Suprapubic skin (tissue), 4 donors: ENCODE measurements at regions not wholly inside any gene's neighbourhood (a gene's known extent, or its start where the extent isn't known, plus 50 kb on each side); places are given as distances from the start of the nearest gene placed in this dataset.

Source experiments
- DNase-seq, 2 donors: peaks; one replicate each; pipeline ENCODE4 v3.0.0-alpha.2; 2019; ENCODE audit warnings: low spot score in 2 of 2
- H3K27ac ChIP-seq: fragments of 200-600 bp; sonication (generic); one replicate; pipeline ENCODE4 v1.5.1; 2019
- H3K27me3 ChIP-seq: fragments of 200-600 bp; sonication (generic); one replicate; pipeline ENCODE4 v1.5.1; 2019
- H3K36me3 ChIP-seq: fragments of 200-600 bp; sonication (generic); one replicate; pipeline ENCODE4 v1.5.1; 2019
- H3K4me1 ChIP-seq: fragments of 200-600 bp; sonication (generic); one replicate; pipeline ENCODE4 v1.5.1; 2019
- H3K4me3 ChIP-seq: fragments of 200-600 bp; sonication (generic); one replicate; pipeline ENCODE4 v1.5.1; 2019; ENCODE audit warnings: mild to moderate bottlenecking
- H3K9me3 ChIP-seq: fragments of 200-600 bp; sonication (generic); one replicate; pipeline ENCODE4 v1.5.1; 2019
- CTCF ChIP-seq, 2 donors: fragments of 200-600 bp in 1 of 2; fragments of 450-650 bp in 1 of 2; sonication (generic) in 1 of 2; IDR thresholded peaks; one replicate each; pipeline ENCODE4 v1.5.1; 2016 to 2019; ENCODE audit warnings: antibody characterized with exemption in 2 of 2, mild to moderate bottlenecking in 1 of 2, moderate library complexity in 1 of 2
- EP300 ChIP-seq: sonication (generic); formaldehyde crosslinking; IDR thresholded peaks from one replicate; pipeline ENCODE4 v1.6.1; 2017; ENCODE audit warnings: antibody characterized with exemption
- POLR2A ChIP-seq, 2 donors: fragments of 450-650 bp; IDR thresholded peaks; one replicate each; pipeline ENCODE4 v1.6.1; 2017; ENCODE audit warnings: antibody characterized with exemption in 2 of 2, mild to moderate bottlenecking in 2 of 2, moderate library complexity in 2 of 2
- POLR2AphosphoS5 ChIP-seq, 3 donors: sonication (generic); formaldehyde crosslinking; IDR thresholded peaks; one replicate each; pipeline ENCODE4 v1.6.1; 2017; ENCODE audit warnings: antibody characterized with exemption in 3 of 3
- WGBS: methylation state at CpG from one replicate; pipeline ENCODE4 v1.1.5; 2018; 5-methylcytosine and 5-hydroxymethylcytosine counted together

DNA sequence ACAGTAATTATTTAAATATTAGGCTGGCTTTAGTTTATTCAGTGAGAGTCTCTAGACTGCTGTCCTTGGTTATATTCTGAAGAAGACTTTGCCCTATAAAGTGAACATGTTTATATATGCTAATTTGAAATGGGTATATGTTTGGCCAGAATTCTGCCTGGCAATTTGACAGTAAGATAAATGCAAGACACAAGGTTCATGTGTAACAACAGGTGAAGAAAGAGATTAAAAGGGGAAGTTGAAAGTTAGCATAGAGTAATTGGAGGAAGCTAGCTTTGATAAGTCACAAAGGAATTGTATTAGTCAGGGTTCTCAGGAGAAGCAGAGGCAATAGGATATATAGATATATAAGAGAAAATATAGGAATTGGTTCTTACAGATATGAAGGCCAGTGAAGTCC is 191.4 kb downstream of the CENPW start:
- no peak for DNase-seq
- H3K9me3 ChIP-seq: no peaks in the 10 kb centered on the region
- TF ChIP-seq CTCF (IDR thresholded peaks at IDR 0.05) (no peak), POLR2AphosphoS5 (IDR thresholded peaks at IDR 0.05) (no peak), EP300 (no peak), POLR2A (IDR thresholded peaks at IDR 0.05) (no peak)
- no peaks in the 10 kb centered on the region for H3K4me1 ChIP-seq
- H3K4me3 ChIP-seq: no peak overlapping the region
- no peaks in the 10 kb centered on the region for H3K36me3 ChIP-seq
- H3K27me3 ChIP-seq: no peaks in the 10 kb centered on the region
- no peak overlapping the region for H3K27ac ChIP-seq

DNA sequence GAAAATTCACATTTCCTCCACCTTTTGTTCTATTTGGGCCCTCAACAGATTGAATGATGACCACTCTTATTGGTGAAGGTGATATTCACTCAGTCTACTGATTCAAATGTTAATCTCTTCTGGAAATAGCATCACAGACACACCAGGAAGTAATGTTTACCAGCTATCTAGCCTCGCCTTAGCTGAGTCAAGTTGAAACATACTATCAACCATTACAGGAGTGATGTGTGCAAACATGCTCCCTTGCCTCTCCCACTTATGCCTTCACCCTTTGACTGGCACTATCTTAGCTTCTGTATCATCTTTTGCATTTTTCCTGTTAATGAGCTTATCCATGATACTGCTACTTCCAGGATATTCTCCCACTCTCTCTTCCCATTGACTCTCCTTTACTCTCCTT is 191.9 kb downstream of the CENPW start:
- Histone ChIP-seq H3K36me3 (no peaks in the 10 kb centered on the region), H3K4me1 (no peaks in the 10 kb centered on the region), H3K27ac (no peak overlapping the region), H3K9me3 (no peaks in the 10 kb centered on the region), H3K4me3 (no peak overlapping the region), H3K27me3 (no peaks in the 10 kb centered on the region)
- TF ChIP-seq POLR2A (IDR thresholded peaks at IDR 0.05): no peak
- TF ChIP-seq EP300: no peak
- WGBS: 57% methylated on average over 1 of the region's 1 CpG
- DNase-seq: no peak

DNA sequence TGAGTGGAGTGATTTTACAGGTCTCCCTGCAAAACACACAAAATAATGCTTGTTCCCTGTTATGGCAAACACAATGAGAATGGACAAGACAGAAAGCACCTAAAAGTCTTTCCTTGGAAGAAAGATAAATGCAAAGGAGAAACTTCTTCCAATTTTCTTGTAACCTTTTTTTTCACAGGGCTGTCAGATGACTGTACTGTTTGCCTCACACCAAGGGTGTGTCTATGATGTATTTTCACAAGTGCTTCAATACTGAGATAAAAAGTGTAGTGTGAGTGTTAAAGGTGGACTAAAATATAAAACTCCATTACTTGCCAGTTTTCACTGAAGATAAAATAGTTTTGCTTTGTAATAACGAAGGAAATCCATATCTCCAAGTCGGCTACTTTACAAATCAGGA is 194.5 kb downstream of the CENPW start:
- Histone ChIP-seq H3K27me3 (no peaks in the 10 kb centered on the region), H3K9me3 (no peaks in the 10 kb centered on the region), H3K4me3 (no peak overlapping the region), H3K27ac (no peak overlapping the region), H3K36me3 (no peaks in the 10 kb centered on the region), H3K4me1 (no peaks in the 10 kb centered on the region)
- DNase-seq: no peak
- WGBS: 89% methylated on average over 2 of the region's 2 CpGs
- TF ChIP-seq CTCF (IDR thresholded peaks at IDR 0.05) (no peak), POLR2A (IDR thresholded peaks at IDR 0.05) (no peak), POLR2AphosphoS5 (IDR thresholded peaks at IDR 0.05) (no peak), EP300 (no peak)

- TF ChIP-seq EP300 (no peak), POLR2A (IDR thresholded peaks at IDR 0.05) (no peak), POLR2AphosphoS5 (IDR thresholded peaks at IDR 0.05) (no peak), CTCF (IDR thresholded peaks at IDR 0.05) (no peak)
- H3K4me3 ChIP-seq: no peak overlapping the region
- no peaks in the 10 kb centered on the region for H3K9me3 ChIP-seq
- no peak for DNase-seq
- no peaks in the 10 kb centered on the region for H3K27me3 ChIP-seq
- H3K4me1 ChIP-seq: no peaks in the 10 kb centered on the region
- no peak overlapping the region for H3K27ac ChIP-seq
- no peaks in the 10 kb centered on the region for H3K36me3 ChIP-seq
- 54% methylated on average over 3 of the region's 3 CpGs for WGBS
Observed at GRCh38 chr6:126535138-126535537, 195.2 kb downstream of the CENPW start.

DNA sequence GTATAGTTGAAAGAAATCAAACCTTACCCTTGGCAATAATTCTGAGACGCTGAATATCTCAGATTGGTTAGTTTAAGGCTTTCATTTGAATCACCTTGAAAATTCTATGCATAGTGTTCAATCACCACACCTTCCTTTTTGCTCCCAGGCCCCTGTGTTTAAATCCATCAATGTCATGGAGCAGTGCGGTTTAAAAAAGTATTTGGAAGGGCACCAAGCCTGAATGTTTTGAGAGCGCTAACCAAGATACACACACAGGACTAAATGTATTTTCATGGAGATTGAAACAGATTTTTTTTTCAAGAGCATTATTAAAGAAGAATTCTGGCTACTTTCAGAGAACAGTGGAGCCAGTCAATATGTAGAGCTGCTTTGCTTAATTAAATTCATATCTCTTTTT is 195.7 kb downstream of the CENPW start:
- WGBS: 64% methylated on average over 3 of the region's 3 CpGs
- no peak for TF ChIP-seq POLR2AphosphoS5 (IDR thresholded peaks at IDR 0.05)
- no peak for TF ChIP-seq POLR2A (IDR thresholded peaks at IDR 0.05)
- Histone ChIP-seq H3K27ac (no peak overlapping the region), H3K27me3 (no peaks in the 10 kb centered on the region), H3K4me3 (no peak overlapping the region), H3K36me3 (no peaks in the 10 kb centered on the region), H3K9me3 (no peaks in the 10 kb centered on the region), H3K4me1 (no peaks in the 10 kb centered on the region)
- no peak for DNase-seq

DNA sequence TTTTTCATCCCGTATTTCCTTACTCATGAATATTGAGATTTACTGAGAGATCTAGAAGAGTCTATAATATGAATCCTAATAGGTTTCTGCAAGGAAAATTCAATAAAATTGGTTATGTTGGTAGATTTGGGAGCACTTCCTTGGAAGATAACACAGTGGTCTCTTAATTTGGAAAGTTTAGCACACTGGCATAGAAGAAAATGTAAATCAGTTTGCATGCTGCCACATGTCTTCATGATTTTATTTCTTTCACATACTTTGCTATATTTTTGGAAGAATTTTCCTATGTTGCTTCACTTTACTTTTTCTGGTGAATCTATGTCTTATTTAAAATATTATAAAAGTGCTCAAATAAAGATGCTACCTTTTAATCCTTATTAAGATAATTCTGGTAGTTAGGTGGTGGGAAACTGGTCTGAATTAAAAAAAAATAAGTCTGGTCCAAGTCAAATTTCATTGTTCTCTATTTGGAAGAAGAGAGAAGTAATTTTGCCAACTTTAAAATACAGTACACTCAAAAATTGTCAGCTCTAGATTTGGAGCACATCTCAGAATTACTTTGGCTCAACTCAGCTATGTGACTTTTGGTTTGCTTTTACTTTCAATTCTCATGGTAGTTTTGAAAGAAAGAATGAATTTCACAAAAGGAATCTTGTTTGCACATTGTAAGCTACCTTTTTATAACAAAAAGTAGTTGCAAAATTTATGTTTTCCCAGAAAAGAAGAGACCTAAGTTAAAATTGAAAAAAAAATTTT is 197.3 kb downstream of the CENPW start:
- Histone ChIP-seq H3K27ac (no peak overlapping the region), H3K36me3 (no peaks in the 10 kb centered on the region), H3K4me3 (no peak overlapping the region), H3K4me1 (no peaks in the 10 kb centered on the region), H3K27me3 (no peaks in the 10 kb centered on the region), H3K9me3 (no peaks in the 10 kb centered on the region)
- no peak for TF ChIP-seq EP300
- TF ChIP-seq POLR2AphosphoS5 (IDR thresholded peaks at IDR 0.05): no peak
- no peak for TF ChIP-seq POLR2A (IDR thresholded peaks at IDR 0.05)
- WGBS: 85% methylated on average over 1 of the region's 1 CpG
- DNase-seq: no peak

GRCh38 chr6:126539022-126539421 is 199.1 kb downstream of the CENPW start:
- H3K4me3 ChIP-seq: no peak overlapping the region
- no peaks in the 10 kb centered on the region for H3K4me1 ChIP-seq
- no peak for DNase-seq
- no peak overlapping the region for H3K27ac ChIP-seq
- H3K9me3 ChIP-seq: no peaks in the 10 kb centered on the region
- no peaks in the 10 kb centered on the region for H3K36me3 ChIP-seq
- no peak for TF ChIP-seq EP300
- TF ChIP-seq POLR2A (IDR thresholded peaks at IDR 0.05): no peak
- no peak for TF ChIP-seq POLR2AphosphoS5 (IDR thresholded peaks at IDR 0.05)
- TF ChIP-seq CTCF (IDR thresholded peaks at IDR 0.05): no peak
- no peaks in the 10 kb centered on the region for H3K27me3 ChIP-seq
